H9 (cell line): ENCODE measurements at regions not wholly inside any gene's neighbourhood (a gene's known extent, or its start where the extent isn't known, plus 50 kb on each side); places are given as distances from the start of the nearest gene placed in this dataset.

Experiments used
- DNase-seq: peaks from one replicate; pipeline ENCODE4 v3.0.0-alpha.2; 2017
- H2AFZ ChIP-seq: one replicate; pipeline ENCODE4 v1.6.1; 2013; ENCODE audit warnings: mild to moderate bottlenecking, low read length, control low read depth, moderate library complexity
- H2AK5ac ChIP-seq: 2 replicates; pipeline ENCODE4 v1.6.1; 2013; ENCODE audit warnings: low read length, control low read depth, mixed read lengths; ENCODE audit not compliant: insufficient read length
- H2BK120ac ChIP-seq: one replicate; pipeline ENCODE4 v1.6.1; 2013; ENCODE audit warnings: low read depth, mild to moderate bottlenecking, low read length, control low read depth, inconsistent platforms; ENCODE audit not compliant: poor library complexity, severe bottlenecking
- H2BK12ac ChIP-seq: 2 replicates; pipeline ENCODE4 v1.6.1; 2013; ENCODE audit warnings: low read length, control low read depth, mixed read lengths, low read depth; ENCODE audit not compliant: insufficient read length
- H2BK15ac ChIP-seq: 2 replicates; pipeline ENCODE4 v1.6.1; 2013; ENCODE audit warnings: low read depth, low read length, control low read depth
- H2BK20ac ChIP-seq: one replicate; pipeline ENCODE4 v1.6.1; 2013; ENCODE audit warnings: low read depth, mild to moderate bottlenecking, low read length, control low read depth, inconsistent platforms; ENCODE audit not compliant: poor library complexity, severe bottlenecking
- H2BK5ac ChIP-seq: 2 replicates; pipeline ENCODE4 v1.6.1; 2013; ENCODE audit warnings: low read length, control low read depth, mixed read lengths; ENCODE audit not compliant: insufficient read length
- H3K14ac ChIP-seq: 2 replicates; pipeline ENCODE4 v1.6.1; 2013; ENCODE audit warnings: low read length, control low read depth; ENCODE audit not compliant: insufficient read depth
- H3K18ac ChIP-seq: 2 replicates; pipeline ENCODE4 v1.6.1; 2013; ENCODE audit warnings: low read depth, mild to moderate bottlenecking, mixed read lengths, low read length, control low read depth; ENCODE audit not compliant: insufficient read length
- H3K23ac ChIP-seq: 2 replicates; pipeline ENCODE4 v1.6.1; 2013; ENCODE audit warnings: low read length, control low read depth, mixed read lengths, low read depth; ENCODE audit not compliant: insufficient read length
- H3K23me2 ChIP-seq: 2 replicates; pipeline ENCODE4 v1.6.1; 2013; ENCODE audit warnings: low read depth, mild to moderate bottlenecking, mixed read lengths, low read length, control low read depth; ENCODE audit not compliant: insufficient read length, poor library complexity, severe bottlenecking
- H3K27ac ChIP-seq: 2 replicates; pipeline ENCODE4 v1.5.1; 2013; ENCODE audit warnings: low read length, control low read depth, mixed read lengths, low read depth; ENCODE audit not compliant: insufficient read length
- H3K27me3 ChIP-seq: 2 replicates; pipeline ENCODE4 v1.6.1; 2013; ENCODE audit warnings: low read length, control low read depth, inconsistent platforms; ENCODE audit not compliant: insufficient read depth
- H3K4ac ChIP-seq: 2 replicates; pipeline ENCODE4 v1.6.1; 2013; ENCODE audit warnings: low read depth, mild to moderate bottlenecking, control low read depth, inconsistent platforms, low read length, moderate library complexity
- H3K4me1 ChIP-seq: 2 replicates; pipeline ENCODE4 v1.6.1; 2013; ENCODE audit warnings: low read length, control low read depth, inconsistent platforms; ENCODE audit not compliant: insufficient read depth
- H3K4me2 ChIP-seq: 2 replicates; pipeline ENCODE4 v1.6.1; 2013; ENCODE audit warnings: low read length, control low read depth, mixed read lengths; ENCODE audit not compliant: insufficient read length, insufficient read depth
- H3K56ac ChIP-seq: 2 replicates; pipeline ENCODE4 v1.6.1; 2013; ENCODE audit warnings: low read depth, mild to moderate bottlenecking, mixed read lengths, low read length, control low read depth; ENCODE audit not compliant: insufficient read length
- H3K79me1 ChIP-seq: 2 replicates; pipeline ENCODE4 v1.6.1; 2013; ENCODE audit warnings: low read depth, mild to moderate bottlenecking, moderate library complexity, low read length, control low read depth, inconsistent platforms; ENCODE audit not compliant: insufficient read depth, poor library complexity, severe bottlenecking
- H3K79me2 ChIP-seq: 2 replicates; pipeline ENCODE4 v1.6.1; 2013; ENCODE audit warnings: low read length, control low read depth, inconsistent platforms; ENCODE audit not compliant: insufficient read depth
- H3K9ac ChIP-seq: 2 replicates; pipeline ENCODE4 v1.6.1; 2013; ENCODE audit warnings: low read length, control low read depth, mixed read lengths; ENCODE audit not compliant: insufficient read length; ENCODE audit errors: extremely low read depth
- H3K9me3 ChIP-seq: one replicate; pipeline ENCODE4 v1.6.1; 2013; ENCODE audit warnings: low read depth, low read length, inconsistent platforms; ENCODE audit not compliant: control insufficient read depth
- H3T11ph ChIP-seq: one replicate; pipeline ENCODE4 v1.6.1; 2013; ENCODE audit warnings: mild to moderate bottlenecking, low read length, control low read depth, inconsistent platforms
- H4K20me1 ChIP-seq: one replicate; pipeline ENCODE4 v1.6.1; 2013; ENCODE audit not compliant: control insufficient read depth, insufficient read length, insufficient read depth
- H4K5ac ChIP-seq: 2 replicates; pipeline ENCODE4 v1.6.1; 2013; ENCODE audit warnings: low read depth, mild to moderate bottlenecking, mixed read lengths, low read length, control low read depth; ENCODE audit not compliant: insufficient read length
- H4K8ac ChIP-seq: replicated peaks from 2 replicates; pipeline ENCODE4 v1.6.1; 2013; ENCODE audit warnings: low read length, control low read depth, mixed read lengths, low read depth; ENCODE audit not compliant: insufficient read length
- H4K91ac ChIP-seq: 2 replicates; pipeline ENCODE4 v1.6.1; 2013; ENCODE audit warnings: low read depth, mild to moderate bottlenecking, moderate library complexity, mixed read lengths, low read length, control low read depth; ENCODE audit not compliant: insufficient read length
- H3K27ac Mint-ChIP-seq, 3 experiments: 2 replicates in 2 of 3; 3 replicates in 1 of 3; pipeline ENCODE4 v1.8.0; 2020 to 2021; ENCODE audit warnings: mixed read lengths in 3 of 3, mild to moderate bottlenecking in 1 of 3, moderate library complexity in 1 of 3
- H3K27me3 Mint-ChIP-seq: 2 replicates; pipeline ENCODE4 v1.8.0; 2021; ENCODE audit warnings: low read depth, mild to moderate bottlenecking, moderate library complexity, mixed read lengths
- H3K36me3 Mint-ChIP-seq, 3 experiments: 2 replicates in 2 of 3; 3 replicates in 1 of 3; pipeline ENCODE4 v1.8.0; 2020 to 2021; ENCODE audit warnings: low read depth in 3 of 3, mixed read lengths in 3 of 3; ENCODE audit not compliant: insufficient read depth in 1 of 3
- H3K4me1 Mint-ChIP-seq, 2 experiments: 2 replicates each; pipeline ENCODE4 v1.8.0; 2020; ENCODE audit warnings: mixed read lengths in 2 of 2
- H3K4me3 Mint-ChIP-seq, 2 experiments: 2 replicates in 1 of 2; 3 replicates in 1 of 2; pipeline ENCODE4 v1.8.0; 2020 to 2021; ENCODE audit warnings: mild to moderate bottlenecking in 2 of 2, mixed read lengths in 2 of 2, moderate library complexity in 1 of 2
- H3K9me3 Mint-ChIP-seq, 2 experiments: 2 replicates in 1 of 2; 3 replicates in 1 of 2; pipeline ENCODE4 v1.8.0; 2020; ENCODE audit warnings: mild to moderate bottlenecking in 2 of 2, mixed read lengths in 2 of 2, moderate library complexity in 1 of 2
- CTCF ChIP-seq: fragments of 200-600 bp; sonication (generic); conservative IDR thresholded peaks from 3 replicates; pipeline ENCODE4 v1.8.0; 2021; ENCODE audit warnings: antibody characterized with exemption, mild to moderate bottlenecking

- Histone ChIP-seq H2BK20ac (peak overlapping the region; percentile 26), H3T11ph (no peak overlapping the region), H3K9ac (no peak overlapping the region), H3K18ac (no peak overlapping the region), H3K4ac (no peak overlapping the region), H3K23me2 (no peaks in the 10 kb centered on the region), H3K9me3 (no peaks in the 10 kb centered on the region), H3K27me3 (no peaks in the 10 kb centered on the region), H2BK120ac (no peak overlapping the region), H2BK5ac (no peak overlapping the region), H2BK12ac (no peak overlapping the region), H3K79me1 (no peaks in the 10 kb centered on the region), H3K56ac (no peak overlapping the region), H3K4me2 (no peak overlapping the region), H3K4me1 (no peaks in the 10 kb centered on the region), H4K8ac (no peak overlapping the region), H2AFZ (no peak overlapping the region), H4K5ac (no peak overlapping the region), H2AK5ac (no peak overlapping the region), H3K14ac (no peak overlapping the region), H2BK15ac (no peak overlapping the region), H4K20me1 (no peaks in the 10 kb centered on the region), H4K91ac (no peak overlapping the region), H3K27ac (no peak overlapping the region), H3K23ac (no peak overlapping the region), H3K79me2 (no peaks in the 10 kb centered on the region)
- Mint-ChIP-seq H3K27ac (no peak overlapping the region; a peak in 1 of 7 replicates), H3K9me3 (no peaks in the 10 kb centered on the region), H3K4me1 (no peaks in the 10 kb centered on the region), H3K4me3 (no peak overlapping the region), H3K36me3 (no peaks in the 10 kb centered on the region), H3K27me3 (no peaks in the 10 kb centered on the region)
- no peak for TF ChIP-seq CTCF
- no peak for DNase-seq
Observed at GRCh38 chr3:153275514-153275913, 113.5 kb downstream of the RAP2B start.
